Heart left ventricle (tissue), 13 donors: ENCODE measurements at regions not wholly inside any gene's neighbourhood (a gene's known extent, or its start where the extent isn't known, plus 50 kb on each side); places are given as distances from the start of the nearest gene placed in this dataset.

ENCODE experiments used
- POLR2A ChIP-seq, 2 donors: fragments of 450-650 bp; IDR thresholded peaks; one replicate each; pipeline ENCODE4 v1.6.1; 2017; ENCODE audit warnings: antibody characterized with exemption in 2 of 2, mild to moderate bottlenecking in 2 of 2, moderate library complexity in 2 of 2
- TF ChIP-seq, protein P1 (sequence below), 12 donors: fragments of 200-600 bp; sonication (generic) in 4 of 12; IDR thresholded peaks; one replicate each; pipeline versions ENCODE4 v1.5.0 to v1.8.0; 2018 to 2022; ENCODE audit warnings: antibody characterized with exemption in 12 of 12, mild to moderate bottlenecking in 5 of 12
- donor health status: ischemic (EF 13 %, LVEDD 7.1; RV severe dilation, severe dysfunction).
- donor health status: DM: no; HTN: yes; CAD: no.
- donor health status: DM: no; HTN: no; CAD: no.
- donor health status: ischemic (EF 25% LVEDD 6.9; RV normal size, moderate dysfunction).
- donor health status: ischemic (EF 25% LVEDD 5.7; RV mildly dilated, moderate dysfunction).
- donor health status: ischemic (EF 35%, LVEDD 5.7; RV mildly dilated, moderate dysfunction).
- donor health status: nonischemic (EF 11% LVEDD 7.7; RV severe dilation, severe dysfunction).
- donor health status: DM: yes; HTN: yes; CAD: no.
- donor health status: PGD.
- donor health status: ischemic (EF 29% LVEDD 5.4; RV normal size, mild dysfunction).
- donor health status: nonischemic (EF 23%, LVEDD 6.1; RV moderate dilation, normal function).

- TF ChIP-seq POLR2A (IDR thresholded peaks at IDR 0.05): no peak
- TF ChIP-seq, protein P1, sequence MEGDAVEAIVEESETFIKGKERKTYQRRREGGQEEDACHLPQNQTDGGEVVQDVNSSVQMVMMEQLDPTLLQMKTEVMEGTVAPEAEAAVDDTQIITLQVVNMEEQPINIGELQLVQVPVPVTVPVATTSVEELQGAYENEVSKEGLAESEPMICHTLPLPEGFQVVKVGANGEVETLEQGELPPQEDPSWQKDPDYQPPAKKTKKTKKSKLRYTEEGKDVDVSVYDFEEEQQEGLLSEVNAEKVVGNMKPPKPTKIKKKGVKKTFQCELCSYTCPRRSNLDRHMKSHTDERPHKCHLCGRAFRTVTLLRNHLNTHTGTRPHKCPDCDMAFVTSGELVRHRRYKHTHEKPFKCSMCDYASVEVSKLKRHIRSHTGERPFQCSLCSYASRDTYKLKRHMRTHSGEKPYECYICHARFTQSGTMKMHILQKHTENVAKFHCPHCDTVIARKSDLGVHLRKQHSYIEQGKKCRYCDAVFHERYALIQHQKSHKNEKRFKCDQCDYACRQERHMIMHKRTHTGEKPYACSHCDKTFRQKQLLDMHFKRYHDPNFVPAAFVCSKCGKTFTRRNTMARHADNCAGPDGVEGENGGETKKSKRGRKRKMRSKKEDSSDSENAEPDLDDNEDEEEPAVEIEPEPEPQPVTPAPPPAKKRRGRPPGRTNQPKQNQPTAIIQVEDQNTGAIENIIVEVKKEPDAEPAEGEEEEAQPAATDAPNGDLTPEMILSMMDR (IDR thresholded peaks at IDR 0.05): no peak
These were observed 428.1 kb upstream of the KHDRBS2 start for GRCh38 chr6:62714112-62714511.
